GM23248 (cell line): ENCODE measurements at regions not wholly inside any gene's neighbourhood (a gene's known extent, or its start where the extent isn't known, plus 50 kb on each side); places are given as distances from the start of the nearest gene placed in this dataset.
"Not testable (repeated sequence)": the region's sequence is repeated elsewhere in the genome, so short reads cannot be mapped to it uniquely, and the experiment has no call there.

Experiments
- DNase-seq: peaks from one replicate; pipeline ENCODE4 v3.0.0-alpha.2; 2015
- H2AFZ ChIP-seq: fragments of 200-600 bp; sonication (generic); 2 replicates; pipeline ENCODE4 v1.6.1; 2016; ENCODE audit warnings: antibody characterized with exemption
- H3F3A ChIP-seq: fragments of 200-600 bp; sonication (generic); 2 replicates; pipeline ENCODE4 v1.6.1; 2016; ENCODE audit warnings: mild to moderate bottlenecking, antibody characterized with exemption, mixed run types; ENCODE audit not compliant: insufficient read depth
- H3K27ac ChIP-seq: fragments of 200-600 bp; sonication (generic); 2 replicates; pipeline ENCODE4 v1.5.1; 2016; ENCODE audit warnings: mild to moderate bottlenecking
- H3K27me3 ChIP-seq: fragments of 200-600 bp; sonication (generic); replicated peaks from 2 replicates; pipeline ENCODE4 v1.6.1; 2016; ENCODE audit warnings: mild to moderate bottlenecking; ENCODE audit not compliant: insufficient read depth
- H3K36me3 ChIP-seq: fragments of 200-600 bp; sonication (generic); 2 replicates; pipeline ENCODE4 v1.6.1; 2016; ENCODE audit warnings: low read depth, mild to moderate bottlenecking
- H3K4me1 ChIP-seq: fragments of 200-600 bp; sonication (generic); 2 replicates; pipeline ENCODE4 v1.6.1; 2016; ENCODE audit warnings: mild to moderate bottlenecking; ENCODE audit not compliant: insufficient read depth
- H3K4me2 ChIP-seq: fragments of 200-600 bp; sonication (generic); one replicate; pipeline ENCODE4 v1.6.1; 2016; ENCODE audit warnings: mild to moderate bottlenecking; ENCODE audit not compliant: unreplicated experiment
- H3K4me3 ChIP-seq: fragments of 200-600 bp; sonication (generic); 2 replicates; pipeline ENCODE4 v1.5.1; 2016; ENCODE audit warnings: mild to moderate bottlenecking
- H3K79me2 ChIP-seq: fragments of 200-600 bp; sonication (generic); 2 replicates; pipeline ENCODE4 v1.6.1; 2016; ENCODE audit warnings: mild to moderate bottlenecking; ENCODE audit not compliant: insufficient read depth
- H3K9ac ChIP-seq: fragments of 200-600 bp; sonication (generic); 2 replicates; pipeline ENCODE4 v1.6.1; 2016; ENCODE audit warnings: mild to moderate bottlenecking
- H3K9me2 ChIP-seq: fragments of 200-600 bp; sonication (generic); 2 replicates; pipeline ENCODE4 v1.6.1; 2016; ENCODE audit warnings: mixed run types, mild to moderate bottlenecking, moderate library complexity; ENCODE audit not compliant: insufficient read depth
- H3K9me3 ChIP-seq: fragments of 200-600 bp; sonication (generic); one replicate; pipeline ENCODE4 v1.6.1; 2017; ENCODE audit warnings: low read depth
- H4K20me1 ChIP-seq: fragments of 200-600 bp; sonication (generic); 2 replicates; pipeline ENCODE4 v1.6.0; 2016; ENCODE audit not compliant: insufficient read depth
- EZH2 ChIP-seq: fragments of 200-600 bp; sonication (generic); IDR thresholded peaks from 2 replicates; pipeline ENCODE4 v1.6.1; 2018; ENCODE audit warnings: antibody characterized with exemption, mild to moderate bottlenecking; ENCODE audit not compliant: insufficient read depth, poor library complexity, severe bottlenecking
- EZH2phosphoT487 ChIP-seq: fragments of 200-600 bp; sonication (generic); IDR thresholded peaks from 2 replicates; pipeline ENCODE4 v1.6.1; 2018; ENCODE audit warnings: antibody characterized with exemption, moderate library complexity, mild to moderate bottlenecking, low read depth; ENCODE audit not compliant: insufficient read depth
- WGBS, 2 experiments: methylation state at CpG; one replicate each; pipeline ENCODE4 v1.1.6; 2015 to 2017; ENCODE audit warnings: low lambda C conversion rate in 2 of 2, low coverage in 1 of 2; ENCODE audit errors: missing lambda C conversion rate in 2 of 2; 5-methylcytosine and 5-hydroxymethylcytosine counted together
- in situ Hi-C: fragments of 300-500 bp; cut with MboI; formaldehyde crosslinking; loops from 2 replicates; pipeline ENCODE4 v1.15.0; 2020

- Histone ChIP-seq H3K4me1 (no peaks in the 10 kb centered on the region), H3K79me2 (no peaks in the 10 kb centered on the region), H3K27ac (no peak overlapping the region), H3K4me2 (no peak overlapping the region), H3K9me3 (no peaks in the 10 kb centered on the region), H2AFZ (no peak overlapping the region), H3K36me3 (no peaks in the 10 kb centered on the region), H3K4me3 (no peak overlapping the region), H3K9me2 (no peaks in the 10 kb centered on the region), H3K9ac (no peak overlapping the region), H3F3A (no peaks in the 10 kb centered on the region), H4K20me1 (no peaks in the 10 kb centered on the region), H3K27me3 (no peaks in the 10 kb centered on the region)
- no peak for TF ChIP-seq EZH2
- TF ChIP-seq EZH2phosphoT487, result no peak
- in situ Hi-C loops, result no loop called here
- WGBS, 2 experiments, result 0 to 7% methylated on average over 1 of the region's 1 CpG
- no peak for DNase-seq
Observed at GRCh38 chr6:86017236-86017635, 374.6 kb upstream of the SYNCRIP start.

- TF ChIP-seq EZH2, result no peak
- no peak for TF ChIP-seq EZH2phosphoT487
Observed at GRCh38 chr6:86016567-86016966, 373.9 kb upstream of the SYNCRIP start.

GRCh38 chr6:86016077-86016476 lies 373.4 kb upstream of the SYNCRIP start:
- no peak overlapping the region for H2AFZ ChIP-seq
- H3K9me2 ChIP-seq, result no peaks in the 10 kb centered on the region
- no peak overlapping the region for H3K27ac ChIP-seq
- H3K4me2 ChIP-seq, result no peak overlapping the region
- no peaks in the 10 kb centered on the region for H3K27me3 ChIP-seq
- no peaks in the 10 kb centered on the region for H3F3A ChIP-seq
- H3K9me3 ChIP-seq, result no peaks in the 10 kb centered on the region
- no peaks in the 10 kb centered on the region for H3K36me3 ChIP-seq
- no peak overlapping the region for H3K4me3 ChIP-seq
- H3K4me1 ChIP-seq, result no peaks in the 10 kb centered on the region
- WGBS, 2 experiments, result 46 to 49% methylated on average over 4 of the region's 4 CpGs
- no peak overlapping the region for H3K9ac ChIP-seq
- H3K79me2 ChIP-seq, result no peaks in the 10 kb centered on the region
- in situ Hi-C loops, result no loop called here
- TF ChIP-seq EZH2phosphoT487 (no peak), EZH2 (no peak)
- DNase-seq, result no peak
- H4K20me1 ChIP-seq, result no peaks in the 10 kb centered on the region

More at GRCh38 chr6:86016567-86016966, 373.9 kb upstream of the SYNCRIP start:
- no peaks in the 10 kb centered on the region for H3K79me2 ChIP-seq
- H2AFZ ChIP-seq, result no peak overlapping the region
- WGBS, 2 experiments, result 22 to 26% methylated on average over 3 of the region's 3 CpGs
- no peak for DNase-seq
- H3K4me3 ChIP-seq, result no peak overlapping the region
- no peaks in the 10 kb centered on the region for H3K27me3 ChIP-seq
- no peaks in the 10 kb centered on the region for H3K9me3 ChIP-seq
- H3F3A ChIP-seq, result no peaks in the 10 kb centered on the region
- in situ Hi-C loops, result no loop called here
- H3K4me2 ChIP-seq, result no peak overlapping the region
- no peaks in the 10 kb centered on the region for H3K4me1 ChIP-seq
- no peak overlapping the region for H3K27ac ChIP-seq
- H4K20me1 ChIP-seq, result no peaks in the 10 kb centered on the region
- no peak overlapping the region for H3K9ac ChIP-seq
- H3K36me3 ChIP-seq, result no peaks in the 10 kb centered on the region
- H3K9me2 ChIP-seq, result no peaks in the 10 kb centered on the region

GRCh38 chr6:86012991-86013390 lies 370.3 kb upstream of the SYNCRIP start:
- in situ Hi-C loops, H3F3A ChIP-seq, H3K79me2 ChIP-seq, H2AFZ ChIP-seq, H3K27ac ChIP-seq, DNase-seq, H3K36me3 ChIP-seq, H3K27me3 ChIP-seq, H3K9me2 ChIP-seq, H3K4me1 ChIP-seq, H3K4me2 ChIP-seq, H3K4me3 ChIP-seq, H3K9me3 ChIP-seq, H3K9ac ChIP-seq, H4K20me1 ChIP-seq: not testable (repeated sequence)
- 0 to 4% methylated on average over 1 of the region's 1 CpG for WGBS, 2 experiments
